ENCODE measurements at regions not wholly inside any gene's neighbourhood (a gene's known extent, or its start where the extent isn't known, plus 50 kb on each side); places are given as distances from the start of the nearest gene placed in this dataset.

- TF ChIP-seq CTCF (IDR thresholded peaks at IDR 0.05 in 8 of 11, conservative IDR thresholded peaks at IDR 0.05 in 3 of 11) (no peak), POLR2AphosphoS5 (IDR thresholded peaks at IDR 0.05) (no peak)
Observed at GRCh38 chr11:32162906-32163305, 72.0 kb downstream of the RCN1 start.

All from spleen (tissue), 7 donors.